GM21786 (cell line): ENCODE measurements at regions not wholly inside any gene's neighbourhood (a gene's known extent, or its start where the extent isn't known, plus 50 kb on each side); places are given as distances from the start of the nearest gene placed in this dataset.
A peak's percentile ranks its signal among the peaks of the same experiment; 100 is the strongest.

Experiments
- ATAC-seq: cut with Tn5 transposase; IDR thresholded peaks from one replicate; pipeline ENCODE4 v1.9.1; 2021; ENCODE audit not compliant: unreplicated experiment

- no peak for ATAC-seq
These were observed 165.8 kb downstream of the UBE2E3 start for GRCh38 chr2:181146171-181146570.

GRCh38 chr2:181149056-181149455 is 168.7 kb downstream of the UBE2E3 start:
- ATAC-seq = no peak

- no peak for ATAC-seq
These were observed 171.8 kb downstream of the UBE2E3 start for GRCh38 chr2:181152226-181152625.

GRCh38 chr2:181152701-181153100 is 172.3 kb downstream of the UBE2E3 start:
- ATAC-seq = no peak

- no peak for ATAC-seq
These were observed 173.5 kb downstream of the UBE2E3 start for GRCh38 chr2:181153886-181154285.

GRCh38 chr2:181157326-181157725 is 176.9 kb downstream of the UBE2E3 start:
- ATAC-seq = no peak

- no peak for ATAC-seq
These were observed 178.0 kb downstream of the UBE2E3 start for GRCh38 chr2:181158427-181158826.

GRCh38 chr2:181161615-181162014 is 181.2 kb downstream of the UBE2E3 start:
- no peak for ATAC-seq

GRCh38 chr2:181163139-181163538 is 182.7 kb downstream of the UBE2E3 start:
- no peak for ATAC-seq

GRCh38 chr2:181163691-181164090 is 183.3 kb downstream of the UBE2E3 start:
- ATAC-seq = no peak

GRCh38 chr2:181164699-181165098 is 184.3 kb downstream of the UBE2E3 start:
- peak; percentile 71 for ATAC-seq

GRCh38 chr2:181165199-181165868 is 184.9 kb downstream of the UBE2E3 start:
- ATAC-seq = peak; percentile 62

- ATAC-seq = no peak
These were observed 189.1 kb downstream of the UBE2E3 start for GRCh38 chr2:181169503-181169902.

GRCh38 chr2:181170256-181170655 is 189.9 kb downstream of the UBE2E3 start:
- ATAC-seq = peak; percentile 64

GRCh38 chr2:181172676-181173075 is 192.3 kb downstream of the UBE2E3 start:
- ATAC-seq = no peak

- ATAC-seq = peak; percentile 52
These were observed 194.5 kb downstream of the UBE2E3 start for GRCh38 chr2:181174611-181175580.

GRCh38 chr2:181176540-181176939 is 196.1 kb downstream of the UBE2E3 start:
- no peak for ATAC-seq

- no peak for ATAC-seq
These were observed 197.0 kb downstream of the UBE2E3 start for GRCh38 chr2:181177376-181177775.

- ATAC-seq = no peak
These were observed 197.7 kb downstream of the UBE2E3 start for GRCh38 chr2:181178130-181178529.

- peak; percentile 66 for ATAC-seq
These were observed 198.5 kb downstream of the UBE2E3 start for GRCh38 chr2:181178823-181179412.

GRCh38 chr2:181183878-181184542 is 203.6 kb downstream of the UBE2E3 start:
- peak; percentile 99 for ATAC-seq
